ENCODE measurements at regions not wholly inside any gene's neighbourhood (a gene's known extent, or its start where the extent isn't known, plus 50 kb on each side); places are given as distances from the start of the nearest gene placed in this dataset.

- H3K27me3 Mint-ChIP-seq: peaks cover 3% of the 10 kb centered on the region
- DNase-seq (ENCODE audit: extremely low spot score, unreplicated experiment): no peak
- no peak overlapping the region for H3K4me3 Mint-ChIP-seq
- H3K36me3 Mint-ChIP-seq: no peaks in the 10 kb centered on the region
- H3K4me1 Mint-ChIP-seq (ENCODE audit: unreplicated experiment): peaks cover 4% of the 10 kb centered on the region
- no peak for TF ChIP-seq CTCF (conservative IDR thresholded peaks at IDR 0.05)
- peaks cover 8% of the 10 kb centered on the region for H3K9me3 Mint-ChIP-seq
- no peak overlapping the region for H3K27ac Mint-ChIP-seq
These were observed 304.3 kb downstream of the HDGFL1 start for GRCh38 chr6:22873513-22874136.

DNA sequence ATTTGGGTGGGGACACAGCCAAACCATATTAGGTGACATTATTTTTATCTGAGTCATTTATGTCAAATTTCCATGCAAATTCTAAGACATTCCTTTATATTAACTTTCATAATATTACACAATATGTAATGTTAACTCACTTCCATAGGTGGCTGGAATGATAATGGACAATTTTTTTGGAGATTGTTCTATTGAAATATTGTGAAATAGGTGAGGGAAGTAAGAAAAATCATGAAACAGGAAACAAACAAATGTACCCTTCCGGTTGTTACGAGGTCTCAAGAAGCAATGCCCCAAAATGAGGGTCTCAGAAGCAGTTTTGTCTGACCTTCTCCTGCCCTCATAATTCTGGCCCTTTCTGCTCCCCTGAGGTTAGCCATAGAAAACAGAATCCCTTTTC is 306.5 kb downstream of the HDGFL1 start:
- no peak overlapping the region for H3K4me3 Mint-ChIP-seq
- peaks cover 8% of the 10 kb centered on the region for H3K9me3 Mint-ChIP-seq
- H3K27ac Mint-ChIP-seq: no peak overlapping the region
- peaks cover 3% of the 10 kb centered on the region for H3K27me3 Mint-ChIP-seq
- no peak for TF ChIP-seq CTCF (conservative IDR thresholded peaks at IDR 0.05)
- peaks cover 8% of the 10 kb centered on the region for H3K4me1 Mint-ChIP-seq (ENCODE audit: unreplicated experiment)
- no peak for DNase-seq (ENCODE audit: extremely low spot score, unreplicated experiment)
- H3K36me3 Mint-ChIP-seq: no peaks in the 10 kb centered on the region

DNA sequence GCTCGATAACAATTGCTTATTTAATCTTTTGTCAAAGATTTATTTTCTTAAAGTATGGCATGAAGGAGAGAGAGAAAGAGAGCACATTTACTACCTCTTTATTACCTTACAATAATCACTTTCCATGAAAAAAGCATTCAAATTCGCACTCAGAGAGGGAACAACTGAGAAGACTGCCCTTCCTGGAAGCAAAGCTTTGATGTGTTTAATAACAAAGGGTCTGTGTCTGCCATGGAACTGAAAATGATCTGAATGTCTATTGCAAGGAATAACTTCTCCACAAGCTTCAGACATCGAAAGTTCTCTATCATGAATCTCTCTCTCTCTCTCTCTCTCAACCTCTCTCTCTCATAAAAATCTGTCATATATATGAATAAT is 308.9 kb downstream of the HDGFL1 start:
- H3K27ac Mint-ChIP-seq: no peak overlapping the region
- no peaks in the 10 kb centered on the region for H3K36me3 Mint-ChIP-seq
- no peak overlapping the region for H3K4me3 Mint-ChIP-seq
- no peak for TF ChIP-seq CTCF (conservative IDR thresholded peaks at IDR 0.05)
- H3K27me3 Mint-ChIP-seq: no peaks in the 10 kb centered on the region
- no peaks in the 10 kb centered on the region for H3K9me3 Mint-ChIP-seq
- peaks cover 16% of the 10 kb centered on the region for H3K4me1 Mint-ChIP-seq (ENCODE audit: unreplicated experiment)
- DNase-seq (ENCODE audit: extremely low spot score, unreplicated experiment): no peak

GRCh38 chr6:22878706-22879105 is 309.3 kb downstream of the HDGFL1 start:
- no peak for DNase-seq (ENCODE audit: extremely low spot score, unreplicated experiment)
- no peaks in the 10 kb centered on the region for H3K9me3 Mint-ChIP-seq
- H3K36me3 Mint-ChIP-seq: no peaks in the 10 kb centered on the region
- no peak for TF ChIP-seq CTCF (conservative IDR thresholded peaks at IDR 0.05)
- H3K27me3 Mint-ChIP-seq: no peaks in the 10 kb centered on the region
- no peak overlapping the region for H3K4me3 Mint-ChIP-seq
- H3K4me1 Mint-ChIP-seq (ENCODE audit: unreplicated experiment): peaks cover 16% of the 10 kb centered on the region
- H3K27ac Mint-ChIP-seq: no peak overlapping the region

GRCh38 chr6:22880686-22881433 is 311.5 kb downstream of the HDGFL1 start:
- H3K4me1 Mint-ChIP-seq (ENCODE audit: unreplicated experiment): peaks cover 16% of the 10 kb centered on the region
- H3K27me3 Mint-ChIP-seq: no peaks in the 10 kb centered on the region
- peak overlapping the region; percentile 60 for H3K27ac Mint-ChIP-seq
- no peak for DNase-seq (ENCODE audit: extremely low spot score, unreplicated experiment)
- H3K9me3 Mint-ChIP-seq: no peaks in the 10 kb centered on the region
- TF ChIP-seq CTCF (conservative IDR thresholded peaks at IDR 0.05): no peak
- no peaks in the 10 kb centered on the region for H3K36me3 Mint-ChIP-seq
- no peak overlapping the region for H3K4me3 Mint-ChIP-seq

Measured in type B pancreatic cell (in vitro differentiated cells).